Stimulated activated naive CD8-positive, alpha-beta T cell treated with anti-CD3 and anti-CD28 coated beads, Interleukin-15, Interleukin-2, amounts not matched to agents 100 U/mL and 50 U/mL, for 24 hours (primary cell): ENCODE measurements at regions not wholly inside any gene's neighbourhood (a gene's known extent, or its start where the extent isn't known, plus 50 kb on each side); places are given as distances from the start of the nearest gene placed in this dataset.
"Not testable (repeated sequence)": the region's sequence is repeated elsewhere in the genome, so short reads cannot be mapped to it uniquely, and the experiment has no call there.

ENCODE experiments used
- ATAC-seq: fragments of 150-1000 bp; cut with Tn5 transposase; one replicate; pipeline ENCODE4 v1.10.0; 2021
- DNase-seq: peaks from one replicate; pipeline ENCODE4 v3.0.0; 2021

- ATAC-seq = no peak
- DNase-seq = no peak
Measured at GRCh38 chr3:159232966-159233365, 431.1 kb downstream of the MFSD1 start.

- no peak for ATAC-seq
- DNase-seq = no peak
Measured at GRCh38 chr3:159233734-159234133, 431.9 kb downstream of the MFSD1 start.

- DNase-seq (no peak), ATAC-seq (no peak)
Measured at GRCh38 chr3:159234306-159234705, 432.5 kb downstream of the MFSD1 start.

GRCh38 chr3:159236321-159236720 lies 434.5 kb downstream of the MFSD1 start:
- DNase-seq (no peak), ATAC-seq (no peak)

GRCh38 chr3:159237226-159237625 lies 435.4 kb downstream of the MFSD1 start:
- ATAC-seq (no peak), DNase-seq (no peak)

GRCh38 chr3:159238646-159239045 lies 436.8 kb downstream of the MFSD1 start:
- ATAC-seq = no peak
- no peak for DNase-seq

- ATAC-seq = no peak
- no peak for DNase-seq
Measured at GRCh38 chr3:159239059-159239458, 437.2 kb downstream of the MFSD1 start.

- DNase-seq (no peak), ATAC-seq (no peak)
Measured at GRCh38 chr3:159244933-159245332, 443.1 kb downstream of the MFSD1 start.

GRCh38 chr3:159245871-159246270 lies 444.0 kb downstream of the MFSD1 start:
- ATAC-seq = no peak
- DNase-seq = no peak

- no peak for ATAC-seq
- DNase-seq = no peak
Measured at GRCh38 chr3:159246385-159246784, 444.5 kb downstream of the MFSD1 start.

- no peak for ATAC-seq
- DNase-seq = no peak
Measured at GRCh38 chr3:159249472-159250174, 447.8 kb downstream of the MFSD1 start.

- no peak for ATAC-seq
- DNase-seq = no peak
Measured at GRCh38 chr3:159250961-159251360, 449.1 kb downstream of the MFSD1 start.

- ATAC-seq (no peak), DNase-seq (no peak)
Measured at GRCh38 chr3:159252274-159252673, 450.4 kb downstream of the MFSD1 start.

GRCh38 chr3:159252772-159253384 lies 451.0 kb downstream of the MFSD1 start:
- no peak for DNase-seq
- ATAC-seq = no peak

GRCh38 chr3:159253860-159254259 lies 452.0 kb downstream of the MFSD1 start:
- DNase-seq (no peak), ATAC-seq (no peak)

GRCh38 chr3:159257954-159258353 lies 456.1 kb downstream of the MFSD1 start:
- DNase-seq = no peak
- ATAC-seq = no peak

- no peak for DNase-seq
- ATAC-seq = no peak
Measured at GRCh38 chr3:159258934-159259333, 457.1 kb downstream of the MFSD1 start.

- ATAC-seq = no peak
- peak; percentile 30 for DNase-seq
Measured at GRCh38 chr3:159260049-159260662, 458.3 kb downstream of the MFSD1 start.

- DNase-seq, ATAC-seq: not testable (repeated sequence)
Measured at GRCh38 chr3:159261333-159261732, 459.5 kb downstream of the MFSD1 start.

- DNase-seq (no peak), ATAC-seq (no peak)
Measured at GRCh38 chr3:159263750-159264553, 462.1 kb downstream of the MFSD1 start.

- DNase-seq = no peak
- ATAC-seq = no peak
Measured at GRCh38 chr3:159265705-159266104, 463.9 kb downstream of the MFSD1 start.

- peak; percentile 15 for DNase-seq
- no peak for ATAC-seq
Measured at GRCh38 chr3:159266779-159267178, 464.9 kb downstream of the MFSD1 start.
